CD4-positive, alpha-beta memory T cell (primary cell): ENCODE measurements at regions not wholly inside any gene's neighbourhood (a gene's known extent, or its start where the extent isn't known, plus 50 kb on each side); places are given as distances from the start of the nearest gene placed in this dataset.

Experiments used
- CTCF ChIA-PET: fragments of 350-600 bp; sonication (Branson Sonifier 250); formaldehyde crosslinking; loops from one replicate; lab custom pipeline; 2021; ENCODE audit warnings: inconsistent platforms; ENCODE audit not compliant: partially characterized antibody; lab: Charles Lee
- POLR2A ChIA-PET: fragments of 350-600 bp; sonication (Branson Sonifier 250); formaldehyde crosslinking; loops from one replicate; lab custom pipeline; 2021; ENCODE audit not compliant: partially characterized antibody; lab: Charles Lee
- DNase-seq, 5 donors: peaks; one replicate each; pipeline versions ENCODE4 v3.0.0 to v3.0.0-alpha.2; 2020 to 2022; ENCODE audit warnings: mixed read lengths in 1 of 5
- H3K27ac ChIP-seq: one replicate; pipeline ENCODE4 v1.7.0; 2013; ENCODE audit warnings: low read depth, low read length
- H3K27me3 ChIP-seq: 2 replicates; pipeline ENCODE4 v1.7.0; 2013; ENCODE audit warnings: mild to moderate bottlenecking, low read length, moderate library complexity; ENCODE audit not compliant: insufficient read depth
- H3K36me3 ChIP-seq: 2 replicates; pipeline ENCODE4 v1.7.0; 2013; ENCODE audit warnings: mild to moderate bottlenecking, low read length, moderate library complexity; ENCODE audit not compliant: insufficient read depth
- H3K4me1 ChIP-seq: 2 replicates; pipeline ENCODE4 v1.7.0; 2013; ENCODE audit warnings: mild to moderate bottlenecking, low read length, moderate library complexity; ENCODE audit not compliant: insufficient read depth
- H3K4me3 ChIP-seq, 2 donors: one replicate each; pipeline ENCODE4 v1.7.0; 2013; ENCODE audit warnings: low read length in 2 of 2, mild to moderate bottlenecking in 1 of 2
- H3K9me3 ChIP-seq, 2 donors: one replicate each; pipeline ENCODE4 v1.7.0; 2013; ENCODE audit warnings: low read length in 2 of 2, control low read depth in 1 of 2; ENCODE audit not compliant: control insufficient read depth in 1 of 2
- H3K27ac Mint-ChIP-seq, 7 donors: one replicate each; pipeline ENCODE4 v1.8.0; 2020 to 2021; ENCODE audit warnings: mixed read lengths in 7 of 7, mild to moderate bottlenecking in 6 of 7, inconsistent platforms in 3 of 7, moderate library complexity in 3 of 7
- H3K27me3 Mint-ChIP-seq, 2 donors: one replicate each; pipeline ENCODE4 v1.8.0; 2020 to 2021; ENCODE audit warnings: mixed read lengths in 2 of 2
- H3K36me3 Mint-ChIP-seq, 2 donors: one replicate each; pipeline ENCODE4 v1.8.0; 2020 to 2021; ENCODE audit warnings: mixed read lengths in 2 of 2, inconsistent platforms in 1 of 2, mild to moderate bottlenecking in 1 of 2
- H3K4me1 Mint-ChIP-seq, 4 donors: one replicate each; pipeline ENCODE4 v1.8.0; 2020 to 2021; ENCODE audit warnings: mixed read lengths in 4 of 4, mild to moderate bottlenecking in 1 of 4
- H3K4me3 Mint-ChIP-seq, 8 donors: one replicate each; pipeline ENCODE4 v1.8.0; 2020 to 2021; ENCODE audit warnings: mixed read lengths in 8 of 8, mild to moderate bottlenecking in 7 of 8, moderate library complexity in 6 of 8, inconsistent platforms in 3 of 8
- H3K9me3 Mint-ChIP-seq, 8 donors: one replicate each; pipeline ENCODE4 v1.8.0; 2020 to 2021; ENCODE audit warnings: mixed read lengths in 8 of 8, mild to moderate bottlenecking in 5 of 8, inconsistent platforms in 3 of 8, moderate library complexity in 1 of 8
- intact Hi-C: fragments of 100-400 bp; cut with micrococcal nuclease; formaldehyde crosslinking; loops from one replicate; pipeline ENCODE4 v1.15.1; 2023

- ChIA-PET CTCF (interaction anchor here (1.6 kb wide), 1 partner anchor 9 kb away, joined by 3 read pairs; no protein-coding TSS in a partner anchor), POLR2A (no interaction called here)
- no peaks in the 10 kb centered on the region for H3K4me1 ChIP-seq
- H3K4me3 ChIP-seq: no peak overlapping the region
- no peak overlapping the region for H3K4me3 Mint-ChIP-seq
- H3K27ac Mint-ChIP-seq: peak overlapping the region in 1 of 7 donors; percentile 37
- H3K9me3 ChIP-seq: no peaks in the 10 kb centered on the region
- no peaks in the 10 kb centered on the region for H3K27me3 ChIP-seq
- intact Hi-C loops: no loop called here
- H3K9me3 Mint-ChIP-seq: peaks cover 0 to under 1% (median 0%) of the 10 kb centered on the region in 8 donors
- DNase-seq: no peak
- no peaks in the 10 kb centered on the region for H3K36me3 Mint-ChIP-seq
- no peaks in the 10 kb centered on the region for H3K36me3 ChIP-seq
- H3K27ac ChIP-seq: no peak overlapping the region
- no peaks in the 10 kb centered on the region for H3K27me3 Mint-ChIP-seq
- no peaks in the 10 kb centered on the region for H3K4me1 Mint-ChIP-seq
These were observed 176.8 kb upstream of the CIBAR2 start for GRCh38 chr16:85288869-85289660.

- no peaks in the 10 kb centered on the region for H3K36me3 Mint-ChIP-seq
- DNase-seq: no peak
- H3K4me3 ChIP-seq: no peak overlapping the region
- no peak overlapping the region for H3K27ac Mint-ChIP-seq
- POLR2A ChIA-PET: no interaction called here
- no peaks in the 10 kb centered on the region for H3K27me3 Mint-ChIP-seq
- no peaks in the 10 kb centered on the region for H3K4me1 ChIP-seq
- H3K27me3 ChIP-seq: no peaks in the 10 kb centered on the region
- H3K4me3 Mint-ChIP-seq: no peak overlapping the region
- no peak overlapping the region for H3K27ac ChIP-seq
- H3K9me3 ChIP-seq: no peaks in the 10 kb centered on the region
- intact Hi-C loops: no loop called here
- H3K4me1 Mint-ChIP-seq: no peaks in the 10 kb centered on the region
- CTCF ChIA-PET: interaction anchor here (1.6 kb wide), 1 partner anchor 8 kb away, joined by 3 read pairs; no protein-coding TSS in a partner anchor
- no peaks in the 10 kb centered on the region for H3K36me3 ChIP-seq
- no peaks in the 10 kb centered on the region for H3K9me3 Mint-ChIP-seq
These were observed 177.7 kb upstream of the CIBAR2 start for GRCh38 chr16:85289760-85290625.

- ChIA-PET POLR2A (no interaction called here), CTCF (no interaction called here)
- Histone ChIP-seq H3K27ac (no peak overlapping the region), H3K9me3 (no peaks in the 10 kb centered on the region), H3K36me3 (no peaks in the 10 kb centered on the region), H3K27me3 (no peaks in the 10 kb centered on the region), H3K4me3 (no peak overlapping the region), H3K4me1 (no peaks in the 10 kb centered on the region)
- Mint-ChIP-seq H3K27ac (no peak overlapping the region), H3K36me3 (no peaks in the 10 kb centered on the region), H3K4me1 (no peaks in the 10 kb centered on the region), H3K27me3 (peaks cover 0 to 2% of the 10 kb centered on the region in 2 donors), H3K4me3 (no peak overlapping the region), H3K9me3 (no peaks in the 10 kb centered on the region)
- DNase-seq: no peak
- intact Hi-C loops: no loop called here
These were observed 178.5 kb upstream of the CIBAR2 start for GRCh38 chr16:85290626-85291301.

- Histone ChIP-seq H3K27ac (no peak overlapping the region), H3K9me3 (no peaks in the 10 kb centered on the region), H3K36me3 (no peaks in the 10 kb centered on the region), H3K4me3 (no peak overlapping the region), H3K27me3 (no peaks in the 10 kb centered on the region), H3K4me1 (no peaks in the 10 kb centered on the region)
- H3K4me1 Mint-ChIP-seq: no peaks in the 10 kb centered on the region
- no peak overlapping the region for H3K27ac Mint-ChIP-seq
- no peak overlapping the region for H3K4me3 Mint-ChIP-seq
- peaks cover under 1 to 3% of the 10 kb centered on the region in 2 donors for H3K27me3 Mint-ChIP-seq
- no peak for DNase-seq
- ChIA-PET CTCF (no interaction called here), POLR2A (no interaction called here)
- H3K36me3 Mint-ChIP-seq: no peaks in the 10 kb centered on the region
- intact Hi-C loops: no loop called here
- H3K9me3 Mint-ChIP-seq: no peaks in the 10 kb centered on the region
These were observed 179.3 kb upstream of the CIBAR2 start for GRCh38 chr16:85291302-85292148.

- Mint-ChIP-seq H3K9me3 (no peaks in the 10 kb centered on the region), H3K27ac (no peak overlapping the region), H3K36me3 (no peaks in the 10 kb centered on the region), H3K27me3 (peaks cover 4 to 5% of the 10 kb centered on the region in 2 donors), H3K4me1 (no peaks in the 10 kb centered on the region), H3K4me3 (no peak overlapping the region)
- Histone ChIP-seq H3K27ac (no peak overlapping the region), H3K4me1 (no peaks in the 10 kb centered on the region), H3K4me3 (no peak overlapping the region), H3K36me3 (no peaks in the 10 kb centered on the region), H3K9me3 (no peaks in the 10 kb centered on the region), H3K27me3 (no peaks in the 10 kb centered on the region)
- POLR2A ChIA-PET: no interaction called here
- no peak for DNase-seq
- CTCF ChIA-PET: interaction anchor here (1.4 kb wide), 1 partner anchor 10 kb away, joined by 3 read pairs; no protein-coding TSS in a partner anchor
- intact Hi-C loops: no loop called here
These were observed 181.2 kb upstream of the CIBAR2 start for GRCh38 chr16:85293458-85293857.

- no peaks in the 10 kb centered on the region for H3K27me3 ChIP-seq
- H3K4me1 ChIP-seq: no peaks in the 10 kb centered on the region
- CTCF ChIA-PET: interaction anchor here (0.9 to 1.4 kb wide), 2 partner anchors 10 to 41 kb away, joined by 3 read pairs; no protein-coding TSS in a partner anchor
- no peaks in the 10 kb centered on the region for H3K9me3 Mint-ChIP-seq
- H3K27ac Mint-ChIP-seq: peak overlapping the region in 1 of 7 donors; percentile 36
- peaks cover 4 to 5% of the 10 kb centered on the region in 2 donors for H3K27me3 Mint-ChIP-seq
- no peak overlapping the region for H3K4me3 Mint-ChIP-seq
- no peaks in the 10 kb centered on the region for H3K36me3 Mint-ChIP-seq
- H3K27ac ChIP-seq: no peak overlapping the region
- POLR2A ChIA-PET: no interaction called here
- no peaks in the 10 kb centered on the region for H3K9me3 ChIP-seq
- no peak overlapping the region for H3K4me3 ChIP-seq
- intact Hi-C loops: no loop called here
- DNase-seq: no peak
- no peaks in the 10 kb centered on the region for H3K4me1 Mint-ChIP-seq
- H3K36me3 ChIP-seq: no peaks in the 10 kb centered on the region
These were observed 181.8 kb upstream of the CIBAR2 start for GRCh38 chr16:85293904-85294642.
